Prostate gland (tissue), 2 donors: ENCODE measurements at regions not wholly inside any gene's neighbourhood (a gene's known extent, or its start where the extent isn't known, plus 50 kb on each side); places are given as distances from the start of the nearest gene placed in this dataset.

ENCODE experiments used
- DNase-seq: peaks from one replicate; pipeline ENCODE4 v3.0.0-alpha.2; 2019; ENCODE audit warnings: low spot score
- H3K27ac ChIP-seq, 2 donors: fragments of 200-600 bp; sonication (generic); 2 replicates each; pipeline ENCODE4 v1.5.1; 2017 to 2019
- H3K27me3 ChIP-seq: fragments of 200-600 bp; sonication (generic); replicated peaks from 2 replicates; pipeline ENCODE4 v1.5.1; 2019; ENCODE audit not compliant: insufficient read depth
- H3K36me3 ChIP-seq, 2 donors: fragments of 200-600 bp; sonication (generic); 1 replicate in 1 of 2; 2 replicates in 1 of 2; pipeline versions ENCODE4 v1.5.1 to v1.8.1; 2017 to 2019
- H3K4me1 ChIP-seq: fragments of 200-600 bp; sonication (generic); replicated peaks from 2 replicates; pipeline ENCODE4 v1.5.1; 2019
- H3K4me3 ChIP-seq, 2 donors: fragments of 200-600 bp; sonication (generic); 2 replicates each; pipeline ENCODE4 v1.5.1; 2017 to 2019
- H3K9me3 ChIP-seq: fragments of 200-600 bp; sonication (generic); 2 replicates; pipeline ENCODE4 v1.5.1; 2017
- POLR2A ChIP-seq: fragments of 450-650 bp; IDR thresholded peaks from one replicate; pipeline ENCODE4 v1.6.1; 2016; ENCODE audit warnings: antibody characterized with exemption, mild to moderate bottlenecking
- POLR2AphosphoS5 ChIP-seq: sonication (generic); formaldehyde crosslinking; IDR thresholded peaks from one replicate; pipeline ENCODE4 v1.6.1; 2017; ENCODE audit warnings: antibody characterized with exemption
- WGBS: methylation state at CpG from one replicate; pipeline ENCODE4 v1.1.5; 2018; 5-methylcytosine and 5-hydroxymethylcytosine counted together
- intact Hi-C: fragments of 100-400 bp; cut with DNase I; formaldehyde crosslinking; loops from one replicate; pipeline ENCODE4 v1.14.2; 2022
- TF ChIP-seq, protein P1 (sequence below), 4 experiments: fragments of 200-600 bp in 2 of 4; fragments of 450-650 bp in 2 of 4; sonication (generic) in 2 of 4; IDR thresholded peaks; 1 replicate in 3 of 4; 2 replicates in 1 of 4; pipeline ENCODE4 v1.5.1; 2016 to 2019; ENCODE audit warnings: antibody characterized with exemption in 4 of 4, mild to moderate bottlenecking in 2 of 4, moderate library complexity in 2 of 4

DNA sequence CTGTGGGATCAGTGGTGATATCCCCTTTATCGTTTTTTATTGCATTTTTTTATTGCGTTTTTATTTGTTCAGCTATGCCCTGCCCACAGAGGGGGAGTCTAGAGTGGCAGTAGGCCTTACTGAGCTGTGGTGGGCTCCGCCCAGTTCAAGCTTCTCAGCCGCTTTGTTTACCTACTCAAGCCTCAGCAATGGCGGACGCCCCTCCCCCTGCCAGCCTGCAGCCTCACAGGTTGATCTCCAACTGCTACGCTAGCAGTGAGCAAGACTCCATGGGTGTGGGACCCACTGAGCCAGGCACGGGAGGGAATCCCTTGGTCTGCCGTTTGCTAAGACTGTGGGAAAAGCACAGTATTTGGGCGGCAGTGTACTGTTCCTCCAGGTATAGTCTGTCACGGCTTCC lies 500.6 kb upstream of the MCTP2 start:
- intact Hi-C loops = no loop called here
- Histone ChIP-seq H3K4me1 (no peaks in the 10 kb centered on the region), H3K9me3 (no peaks in the 10 kb centered on the region), H3K36me3 (no peaks in the 10 kb centered on the region), H3K27ac (no peak overlapping the region), H3K27me3 (no peaks in the 10 kb centered on the region), H3K4me3 (no peak overlapping the region)
- TF ChIP-seq POLR2A (no peak), POLR2AphosphoS5 (no peak)
- DNase-seq = no peak
- WGBS = 65% methylated on average over 11 of the region's 11 CpGs

DNA sequence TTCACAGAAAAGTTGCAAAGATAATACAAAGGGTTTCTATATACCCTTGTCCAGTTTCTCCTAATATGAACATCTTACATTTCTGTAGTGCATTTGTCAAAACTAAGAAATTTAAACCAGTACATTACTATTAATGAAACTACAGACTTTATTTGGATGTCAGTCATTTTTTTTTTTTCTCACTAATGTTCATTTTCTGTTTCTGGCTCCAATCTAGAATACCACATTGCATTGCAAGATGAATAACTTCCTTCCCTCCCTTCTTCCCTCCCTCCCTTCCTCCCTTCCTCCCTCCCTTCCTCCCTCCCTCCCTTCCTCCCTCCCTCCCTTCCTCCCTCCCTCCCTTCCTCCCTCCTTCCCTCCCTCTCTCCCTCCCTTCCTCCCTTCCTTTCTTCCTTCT lies 509.2 kb upstream of the MCTP2 start:
- no peaks in the 10 kb centered on the region for H3K27me3 ChIP-seq
- H3K36me3 ChIP-seq = no peaks in the 10 kb centered on the region
- H3K4me1 ChIP-seq = no peaks in the 10 kb centered on the region
- no peak for DNase-seq
- TF ChIP-seq POLR2A (no peak), POLR2AphosphoS5 (no peak)
- TF ChIP-seq, protein P1, sequence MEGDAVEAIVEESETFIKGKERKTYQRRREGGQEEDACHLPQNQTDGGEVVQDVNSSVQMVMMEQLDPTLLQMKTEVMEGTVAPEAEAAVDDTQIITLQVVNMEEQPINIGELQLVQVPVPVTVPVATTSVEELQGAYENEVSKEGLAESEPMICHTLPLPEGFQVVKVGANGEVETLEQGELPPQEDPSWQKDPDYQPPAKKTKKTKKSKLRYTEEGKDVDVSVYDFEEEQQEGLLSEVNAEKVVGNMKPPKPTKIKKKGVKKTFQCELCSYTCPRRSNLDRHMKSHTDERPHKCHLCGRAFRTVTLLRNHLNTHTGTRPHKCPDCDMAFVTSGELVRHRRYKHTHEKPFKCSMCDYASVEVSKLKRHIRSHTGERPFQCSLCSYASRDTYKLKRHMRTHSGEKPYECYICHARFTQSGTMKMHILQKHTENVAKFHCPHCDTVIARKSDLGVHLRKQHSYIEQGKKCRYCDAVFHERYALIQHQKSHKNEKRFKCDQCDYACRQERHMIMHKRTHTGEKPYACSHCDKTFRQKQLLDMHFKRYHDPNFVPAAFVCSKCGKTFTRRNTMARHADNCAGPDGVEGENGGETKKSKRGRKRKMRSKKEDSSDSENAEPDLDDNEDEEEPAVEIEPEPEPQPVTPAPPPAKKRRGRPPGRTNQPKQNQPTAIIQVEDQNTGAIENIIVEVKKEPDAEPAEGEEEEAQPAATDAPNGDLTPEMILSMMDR (IDR thresholded peaks at IDR 0.05) = no peak
- intact Hi-C loops = no loop called here
- H3K4me3 ChIP-seq = no peak overlapping the region
- H3K27ac ChIP-seq = no peak overlapping the region
- no peaks in the 10 kb centered on the region for H3K9me3 ChIP-seq

DNA sequence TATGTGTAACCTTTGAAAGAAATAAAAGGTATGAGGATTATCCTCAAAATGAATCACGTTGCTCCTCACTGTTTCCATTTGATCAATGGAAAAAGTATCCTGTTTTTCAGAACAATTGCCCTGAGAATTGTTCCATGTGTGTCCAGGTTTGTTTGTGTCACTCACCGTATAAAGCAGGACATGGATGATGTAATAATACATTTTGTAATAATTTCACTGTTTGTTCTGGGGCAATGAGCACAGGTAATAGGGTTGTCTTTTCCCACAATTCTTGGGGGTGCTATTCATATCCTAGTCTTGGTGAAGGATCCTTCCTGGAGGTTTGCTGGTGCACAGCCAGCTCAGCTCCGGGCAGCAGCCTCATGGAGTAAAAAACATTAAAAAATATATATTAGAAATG lies 510.8 kb upstream of the MCTP2 start:
- TF ChIP-seq POLR2A (no peak), POLR2AphosphoS5 (no peak)
- TF ChIP-seq, protein P1 (IDR thresholded peaks at IDR 0.05) = no peak
- intact Hi-C loops = no loop called here
- 79% methylated on average over 3 of the region's 3 CpGs for WGBS
- no peak overlapping the region for H3K27ac ChIP-seq
- H3K9me3 ChIP-seq = no peaks in the 10 kb centered on the region
- no peak for DNase-seq
- no peaks in the 10 kb centered on the region for H3K36me3 ChIP-seq
- H3K4me1 ChIP-seq = no peaks in the 10 kb centered on the region
- no peak overlapping the region for H3K4me3 ChIP-seq
- H3K27me3 ChIP-seq = no peaks in the 10 kb centered on the region

DNA sequence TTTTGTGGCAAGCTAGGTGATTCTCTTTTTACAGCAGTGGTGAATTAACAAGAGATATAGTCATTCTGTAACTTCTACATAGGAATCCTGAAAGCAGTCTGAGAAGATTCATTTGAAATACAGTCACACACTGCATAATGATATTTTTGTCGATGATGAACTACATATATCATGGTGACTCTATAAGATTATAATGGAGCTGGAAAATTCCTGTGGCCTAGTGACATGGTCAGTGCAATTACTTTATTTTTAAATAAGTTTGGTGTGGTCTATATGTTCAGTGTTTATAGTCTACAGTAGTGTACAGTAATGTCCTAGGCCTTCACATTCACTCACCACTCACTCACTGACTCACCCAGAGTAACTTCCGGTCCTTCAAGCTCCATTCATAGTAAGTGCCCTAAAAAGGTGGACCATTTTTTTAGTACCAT lies 511.4 kb upstream of the MCTP2 start:
- Histone ChIP-seq H3K36me3 (no peaks in the 10 kb centered on the region), H3K4me1 (no peaks in the 10 kb centered on the region), H3K27ac (no peak overlapping the region), H3K4me3 (no peak overlapping the region), H3K27me3 (no peaks in the 10 kb centered on the region), H3K9me3 (no peaks in the 10 kb centered on the region)
- 94% methylated on average over 2 of the region's 2 CpGs for WGBS
- TF ChIP-seq POLR2A = no peak
- TF ChIP-seq POLR2AphosphoS5 = no peak
- TF ChIP-seq, protein P1 (IDR thresholded peaks at IDR 0.05) = no peak
- intact Hi-C loops = no loop called here
- DNase-seq = no peak

DNA sequence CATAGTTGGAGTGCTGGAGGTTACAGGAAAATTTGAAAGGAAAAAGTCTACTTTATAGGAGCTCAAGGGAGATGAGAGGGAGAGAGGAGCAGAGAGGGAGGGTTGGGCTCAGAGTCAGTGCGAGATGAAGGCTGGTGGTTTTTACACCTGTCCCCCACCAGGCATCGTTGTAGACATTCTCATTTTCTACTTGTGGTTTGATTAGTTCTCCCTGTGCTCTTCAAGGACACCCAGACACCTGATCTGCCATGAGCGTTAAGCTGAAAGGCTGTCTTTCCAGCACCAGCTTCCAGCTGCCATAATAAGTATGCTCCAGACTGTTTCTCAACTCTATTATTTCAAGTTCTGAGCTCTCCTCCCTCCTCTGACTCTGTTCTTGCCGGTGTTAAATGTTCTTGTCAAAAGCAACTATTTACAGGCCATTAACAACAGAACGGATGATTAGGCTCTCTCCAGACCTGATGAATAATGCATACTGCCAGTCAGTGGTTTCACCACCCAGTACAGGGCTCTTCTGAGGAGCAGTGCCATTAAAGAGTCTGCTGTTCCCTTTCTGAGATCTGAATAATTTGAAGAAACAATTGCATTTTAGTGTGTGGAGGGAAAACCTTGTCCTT lies 514.6 kb upstream of the MCTP2 start:
- WGBS = 54% methylated on average over 5 of the region's 5 CpGs
- intact Hi-C loops = no loop called here

More for the DNA sequence above, 514.6 kb upstream of the MCTP2 start:
- DNase-seq = no peak
- Histone ChIP-seq H3K4me1 (no peaks in the 10 kb centered on the region), H3K36me3 (no peaks in the 10 kb centered on the region), H3K4me3 (no peak overlapping the region), H3K27ac (no peak overlapping the region), H3K9me3 (no peaks in the 10 kb centered on the region), H3K27me3 (no peaks in the 10 kb centered on the region)
- TF ChIP-seq, protein P1 (IDR thresholded peaks at IDR 0.05) = no peak
- TF ChIP-seq POLR2A (no peak), POLR2AphosphoS5 (no peak)
